Panc1 (cell line): ENCODE measurements at regions not wholly inside any gene's neighbourhood (a gene's known extent, or its start where the extent isn't known, plus 50 kb on each side); places are given as distances from the start of the nearest gene placed in this dataset.

Experiments used
- ATAC-seq: fragments of 200-7000 bp; cut with Tn5 transposase; 2 replicates; pipeline ENCODE4 v1.9.1; 2020; ENCODE audit warnings: mild to moderate bottlenecking, moderate library complexity
- BruUV-seq: library from RNA; stranded (reverse); fragments of 400-500 nt; replicated peaks from 2 replicates; lab custom pipeline; 2021; lab: Mats Ljungman, UMichigan
- CTCF ChIA-PET: fragments of 300-600 bp; sonication (Branson Sonifier 250); formaldehyde crosslinking; loops from one replicate; lab custom pipeline; 2022; ENCODE audit warnings: antibody characterized with exemption; lab: Charles Lee
- POLR2A ChIA-PET: fragments of 300-600 bp; sonication (Branson Sonifier 250); formaldehyde crosslinking; loops from one replicate; lab custom pipeline; 2022; ENCODE audit warnings: antibody characterized with exemption; lab: Charles Lee
- DNase-seq: peaks from one replicate; pipeline ENCODE4 v3.0.0-alpha.2; 2010; ENCODE audit warnings: low read depth, low spot score
- H3K27ac ChIP-seq: 2 replicates; pipeline ENCODE4 v1.5.1; 2011; ENCODE audit warnings: mild to moderate bottlenecking, low read length, inconsistent platforms
- H3K27me3 ChIP-seq: fragments of 200-500 bp; sonication (Bioruptor generic); 2 replicates; pipeline ENCODE4 v1.6.0; 2014; ENCODE audit warnings: low read length, inconsistent platforms; ENCODE audit not compliant: control insufficient read depth, insufficient read depth
- H3K36me3 ChIP-seq: fragments of 200-500 bp; sonication (Bioruptor generic); 2 replicates; pipeline ENCODE4 v1.5.1; 2014; ENCODE audit warnings: inconsistent platforms, mild to moderate bottlenecking, low read length, moderate library complexity; ENCODE audit not compliant: control insufficient read depth, insufficient read depth
- H3K4me1 ChIP-seq: 2 replicates; pipeline ENCODE4 v1.5.1; 2011; ENCODE audit warnings: inconsistent platforms, mild to moderate bottlenecking, low read length, moderate library complexity; ENCODE audit not compliant: control insufficient read depth, insufficient read depth
- H3K4me3 ChIP-seq, 2 experiments: 2 replicates each; pipeline ENCODE4 v1.5.1; 2011 to 2012; ENCODE audit warnings: low read depth in 2 of 2, low read length in 2 of 2, mild to moderate bottlenecking in 2 of 2, inconsistent platforms in 1 of 2, moderate library complexity in 1 of 2
- H3K9me3 ChIP-seq: fragments of 200-500 bp; sonication (Bioruptor generic); 2 replicates; pipeline ENCODE4 v1.5.1; 2014; ENCODE audit warnings: low read depth, mild to moderate bottlenecking, inconsistent platforms, low read length, moderate library complexity; ENCODE audit not compliant: control insufficient read depth, insufficient read depth
- POLR2AphosphoS5 ChIP-seq: IDR thresholded peaks from 2 replicates; pipeline ENCODE4 v1.6.1; 2012; ENCODE audit warnings: mild to moderate bottlenecking, low read depth, low read length, moderate library complexity
- SIN3A ChIP-seq: IDR thresholded peaks from 2 replicates; pipeline ENCODE4 v1.6.1; 2012; ENCODE audit warnings: low read depth, mild to moderate bottlenecking, low read length, moderate library complexity, borderline replicate concordance; ENCODE audit not compliant: insufficient read depth
- TCF7L2 ChIP-seq: IDR thresholded peaks from 2 replicates; pipeline ENCODE4 v1.6.1; 2011; ENCODE audit warnings: mild to moderate bottlenecking, low read depth, low read length, inconsistent platforms
- in situ Hi-C: cut with HindIII; loops from 2 replicates; pipeline ENCODE4 v1.10.0; 2016; ENCODE audit warnings: low sequenced_read_pairs, low pct_unique_long_range_greater_than_20kb
- intact Hi-C: fragments of 100-400 bp; cut with micrococcal nuclease; formaldehyde crosslinking; loops from one replicate; pipeline ENCODE4 v1.10.0; 2022; ENCODE audit not compliant: unreplicated experiment
- TF ChIP-seq, protein P1 (sequence below): fragments of 450-650 bp; IDR thresholded peaks from 2 replicates; pipeline ENCODE4 v1.5.1; 2017; ENCODE audit warnings: mild to moderate bottlenecking
- TF ChIP-seq, protein P2 (sequence below), 2 experiments: IDR thresholded peaks; 2 replicates each; pipeline ENCODE4 v1.6.1; 2011 to 2012; ENCODE audit warnings: low read depth in 2 of 2, control low read depth in 1 of 2, low read length in 1 of 2, mild to moderate bottlenecking in 1 of 2, moderate library complexity in 1 of 2; ENCODE audit not compliant: insufficient read depth in 1 of 2

DNA sequence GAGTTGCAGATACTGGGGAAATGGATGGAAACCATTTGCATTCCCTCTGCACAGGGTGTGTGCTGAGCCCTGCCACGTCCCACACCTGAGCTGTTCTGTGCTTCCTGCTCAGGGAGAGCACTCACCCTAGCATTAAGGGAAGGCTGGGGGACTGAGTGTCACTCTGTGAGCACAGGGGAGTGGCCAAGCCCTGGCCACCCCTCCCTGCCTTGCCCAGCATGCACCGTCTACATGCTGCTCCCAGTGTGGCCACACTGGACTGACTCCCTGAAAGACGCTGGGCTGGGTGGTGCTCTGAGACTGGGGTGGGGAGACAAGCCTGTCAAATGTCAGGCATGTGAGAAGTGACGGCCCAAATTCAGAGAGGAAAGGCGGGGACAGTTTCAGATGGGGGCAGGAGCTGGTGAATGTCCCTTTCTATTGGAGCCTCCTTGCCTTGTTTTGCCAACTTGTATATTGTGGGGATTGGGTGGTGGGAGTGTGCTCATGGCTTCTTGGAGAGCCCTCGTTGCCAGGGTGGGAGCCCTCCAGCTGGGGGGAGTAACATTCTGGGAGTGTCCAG, 298.4 kb upstream of the HS6ST1 start:
- in situ Hi-C loops = no loop called here
- BruUV-seq = no TSS peak
- ATAC-seq = 0 out of 2 replicates have a peak, but pooled peaks have one; percentile 22

DNA sequence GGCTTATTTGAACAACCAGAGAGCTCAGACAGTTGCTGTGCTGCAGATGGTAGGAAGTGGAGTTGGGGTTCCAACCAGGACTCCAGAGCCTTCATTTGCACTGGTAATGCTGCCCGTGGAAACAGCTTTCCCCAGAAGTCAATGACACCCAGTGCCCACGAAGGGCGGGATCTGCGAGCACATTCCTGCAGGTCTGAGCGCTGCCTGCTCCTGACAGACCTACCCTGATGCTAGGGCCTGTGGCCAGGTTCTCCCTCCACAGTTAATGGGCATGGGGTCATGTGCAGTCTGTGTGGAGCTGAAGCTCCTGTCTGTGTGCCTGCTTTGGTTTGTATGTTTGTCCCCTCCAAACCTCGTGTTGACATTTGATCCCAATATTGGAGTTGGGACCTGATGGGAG, 299.0 kb upstream of the HS6ST1 start:
- no peak for ATAC-seq
- no peak for TF ChIP-seq POLR2AphosphoS5
- TF ChIP-seq SIN3A = no peak
- TF ChIP-seq, protein P1, sequence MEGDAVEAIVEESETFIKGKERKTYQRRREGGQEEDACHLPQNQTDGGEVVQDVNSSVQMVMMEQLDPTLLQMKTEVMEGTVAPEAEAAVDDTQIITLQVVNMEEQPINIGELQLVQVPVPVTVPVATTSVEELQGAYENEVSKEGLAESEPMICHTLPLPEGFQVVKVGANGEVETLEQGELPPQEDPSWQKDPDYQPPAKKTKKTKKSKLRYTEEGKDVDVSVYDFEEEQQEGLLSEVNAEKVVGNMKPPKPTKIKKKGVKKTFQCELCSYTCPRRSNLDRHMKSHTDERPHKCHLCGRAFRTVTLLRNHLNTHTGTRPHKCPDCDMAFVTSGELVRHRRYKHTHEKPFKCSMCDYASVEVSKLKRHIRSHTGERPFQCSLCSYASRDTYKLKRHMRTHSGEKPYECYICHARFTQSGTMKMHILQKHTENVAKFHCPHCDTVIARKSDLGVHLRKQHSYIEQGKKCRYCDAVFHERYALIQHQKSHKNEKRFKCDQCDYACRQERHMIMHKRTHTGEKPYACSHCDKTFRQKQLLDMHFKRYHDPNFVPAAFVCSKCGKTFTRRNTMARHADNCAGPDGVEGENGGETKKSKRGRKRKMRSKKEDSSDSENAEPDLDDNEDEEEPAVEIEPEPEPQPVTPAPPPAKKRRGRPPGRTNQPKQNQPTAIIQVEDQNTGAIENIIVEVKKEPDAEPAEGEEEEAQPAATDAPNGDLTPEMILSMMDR = no peak
- TF ChIP-seq TCF7L2 = no peak
- TF ChIP-seq, protein P2, sequence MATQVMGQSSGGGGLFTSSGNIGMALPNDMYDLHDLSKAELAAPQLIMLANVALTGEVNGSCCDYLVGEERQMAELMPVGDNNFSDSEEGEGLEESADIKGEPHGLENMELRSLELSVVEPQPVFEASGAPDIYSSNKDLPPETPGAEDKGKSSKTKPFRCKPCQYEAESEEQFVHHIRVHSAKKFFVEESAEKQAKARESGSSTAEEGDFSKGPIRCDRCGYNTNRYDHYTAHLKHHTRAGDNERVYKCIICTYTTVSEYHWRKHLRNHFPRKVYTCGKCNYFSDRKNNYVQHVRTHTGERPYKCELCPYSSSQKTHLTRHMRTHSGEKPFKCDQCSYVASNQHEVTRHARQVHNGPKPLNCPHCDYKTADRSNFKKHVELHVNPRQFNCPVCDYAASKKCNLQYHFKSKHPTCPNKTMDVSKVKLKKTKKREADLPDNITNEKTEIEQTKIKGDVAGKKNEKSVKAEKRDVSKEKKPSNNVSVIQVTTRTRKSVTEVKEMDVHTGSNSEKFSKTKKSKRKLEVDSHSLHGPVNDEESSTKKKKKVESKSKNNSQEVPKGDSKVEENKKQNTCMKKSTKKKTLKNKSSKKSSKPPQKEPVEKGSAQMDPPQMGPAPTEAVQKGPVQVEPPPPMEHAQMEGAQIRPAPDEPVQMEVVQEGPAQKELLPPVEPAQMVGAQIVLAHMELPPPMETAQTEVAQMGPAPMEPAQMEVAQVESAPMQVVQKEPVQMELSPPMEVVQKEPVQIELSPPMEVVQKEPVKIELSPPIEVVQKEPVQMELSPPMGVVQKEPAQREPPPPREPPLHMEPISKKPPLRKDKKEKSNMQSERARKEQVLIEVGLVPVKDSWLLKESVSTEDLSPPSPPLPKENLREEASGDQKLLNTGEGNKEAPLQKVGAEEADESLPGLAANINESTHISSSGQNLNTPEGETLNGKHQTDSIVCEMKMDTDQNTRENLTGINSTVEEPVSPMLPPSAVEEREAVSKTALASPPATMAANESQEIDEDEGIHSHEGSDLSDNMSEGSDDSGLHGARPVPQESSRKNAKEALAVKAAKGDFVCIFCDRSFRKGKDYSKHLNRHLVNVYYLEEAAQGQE (IDR thresholded peaks at IDR 0.05; ENCODE audit: insufficient read depth in 1 of 2, low read depth in 2 of 2, low read length in 1 of 2) = no peak
- ChIA-PET POLR2A (no interaction called here), CTCF (no interaction called here)
- intact Hi-C loops (no loop called here), in situ Hi-C loops (no loop called here)
- no peaks in the 10 kb centered on the region for H3K27me3 ChIP-seq
- H3K4me3 ChIP-seq = no peak overlapping the region
- no peaks in the 10 kb centered on the region for H3K9me3 ChIP-seq
- H3K4me1 ChIP-seq = no peaks in the 10 kb centered on the region; the same call in 1 of the 2 replicates
- H3K36me3 ChIP-seq = no peaks in the 10 kb centered on the region
- H3K27ac ChIP-seq = no peak overlapping the region
- DNase-seq = no peak
- no TSS peak for BruUV-seq

More for the DNA sequence above, 298.4 kb upstream of the HS6ST1 start:
- H3K27me3 ChIP-seq = no peaks in the 10 kb centered on the region
- TF ChIP-seq, protein P2 (IDR thresholded peaks at IDR 0.05; ENCODE audit: insufficient read depth in 1 of 2, low read depth in 2 of 2, low read length in 1 of 2) = no peak
- TF ChIP-seq TCF7L2 (no peak), POLR2AphosphoS5 (no peak), SIN3A (no peak)
- TF ChIP-seq, protein P1 = no peak
- H3K27ac ChIP-seq = no peak overlapping the region
- no peaks in the 10 kb centered on the region for H3K36me3 ChIP-seq
- CTCF ChIA-PET = no interaction called here
- no peaks in the 10 kb centered on the region for H3K9me3 ChIP-seq
- intact Hi-C loops = no loop called here
- H3K4me3 ChIP-seq = no peak overlapping the region
- no peaks in the 10 kb centered on the region; the same call in 1 of the 2 replicates for H3K4me1 ChIP-seq
- no peak for DNase-seq
- POLR2A ChIA-PET = no interaction called here
